Daoy (cell line): ENCODE measurements at regions not wholly inside any gene's neighbourhood (a gene's known extent, or its start where the extent isn't known, plus 50 kb on each side); places are given as distances from the start of the nearest gene placed in this dataset.
"Not testable (repeated sequence)": the region's sequence is repeated elsewhere in the genome, so short reads cannot be mapped to it uniquely, and the experiment has no call there.

Experiments
- DNase-seq: peaks from one replicate; pipeline ENCODE4 v3.0.0-alpha.2; 2015; ENCODE audit warnings: low read depth

- no peak for DNase-seq
Measured at GRCh38 chr5:120919017-120919416, 454.9 kb downstream of the PRR16 start.

- no peak for DNase-seq
Measured at GRCh38 chr5:120923026-120923425, 458.9 kb downstream of the PRR16 start.

GRCh38 chr5:120926471-120926870, 462.4 kb downstream of the PRR16 start:
- no peak for DNase-seq

GRCh38 chr5:120927950-120928530, 463.9 kb downstream of the PRR16 start:
- no peak for DNase-seq

- no peak for DNase-seq
Measured at GRCh38 chr5:120932480-120932879, 468.4 kb downstream of the PRR16 start.

- no peak for DNase-seq
Measured at GRCh38 chr5:120934031-120934430, 469.9 kb downstream of the PRR16 start.

GRCh38 chr5:120936652-120937051, 472.6 kb downstream of the PRR16 start:
- no peak for DNase-seq

- no peak for DNase-seq
Measured at GRCh38 chr5:120938604-120939003, 474.5 kb downstream of the PRR16 start.

GRCh38 chr5:120942596-120943350, 478.7 kb downstream of the PRR16 start:
- DNase-seq: peak; percentile 16

GRCh38 chr5:120949596-120949995, 485.5 kb downstream of the PRR16 start:
- DNase-seq: not testable (repeated sequence)

- not testable (repeated sequence) for DNase-seq
Measured at GRCh38 chr5:120953445-120953844, 489.3 kb downstream of the PRR16 start.

GRCh38 chr5:120954255-120954654, 490.2 kb downstream of the PRR16 start:
- no peak for DNase-seq

GRCh38 chr5:120955795-120956194, 491.7 kb downstream of the PRR16 start:
- no peak for DNase-seq

GRCh38 chr5:120958877-120959485, 494.9 kb downstream of the PRR16 start:
- no peak for DNase-seq

- DNase-seq: no peak
Measured at GRCh38 chr5:120960510-120960909, 496.4 kb downstream of the PRR16 start.

GRCh38 chr5:120967366-120967765, 503.3 kb downstream of the PRR16 start:
- DNase-seq: no peak

GRCh38 chr5:120974690-120975089, 510.6 kb downstream of the PRR16 start:
- DNase-seq: no peak

- no peak for DNase-seq
Measured at GRCh38 chr5:120982351-120982750, 518.3 kb downstream of the PRR16 start.

GRCh38 chr5:120985526-120985925, 521.4 kb downstream of the PRR16 start:
- DNase-seq: no peak

- no peak for DNase-seq
Measured at GRCh38 chr5:120988491-120988890, 524.4 kb downstream of the PRR16 start.

- no peak for DNase-seq
Measured at GRCh38 chr5:120988941-120989340, 524.8 kb downstream of the PRR16 start.

GRCh38 chr5:120991569-120991968, 527.5 kb downstream of the PRR16 start:
- no peak for DNase-seq

GRCh38 chr5:120994112-120994511, 530.0 kb downstream of the PRR16 start:
- DNase-seq: no peak
